CD4-positive, CD25-positive, alpha-beta regulatory T cell (primary cell): ENCODE measurements at regions not wholly inside any gene's neighbourhood (a gene's known extent, or its start where the extent isn't known, plus 50 kb on each side); places are given as distances from the start of the nearest gene placed in this dataset.
"Not testable (repeated sequence)": the region's sequence is repeated elsewhere in the genome, so short reads cannot be mapped to it uniquely, and the experiment has no call there.

Experiments used
- ATAC-seq, 2 donors: fragments of 150-1000 bp; cut with Tn5 transposase; one replicate each; pipeline ENCODE4 v1.10.0; 2021; ENCODE audit warnings: low read depth in 2 of 2, moderate number of reproducible peaks in 2 of 2, moderate library complexity in 1 of 2
- DNase-seq, 3 donors: peaks; one replicate each; pipeline versions ENCODE4 v3.0.0 to v3.0.0-alpha.2; 2012 to 2022; ENCODE audit warnings: mixed read lengths in 1 of 3
- H3K27ac ChIP-seq: one replicate; pipeline ENCODE4 v1.7.0; 2013; ENCODE audit warnings: mild to moderate bottlenecking, low read length; ENCODE audit not compliant: insufficient read depth, poor library complexity, severe bottlenecking
- H3K27me3 ChIP-seq: one replicate; pipeline ENCODE4 v1.7.0; 2013; ENCODE audit warnings: low read length; ENCODE audit not compliant: control insufficient read depth, insufficient read depth
- H3K36me3 ChIP-seq: one replicate; pipeline ENCODE4 v1.7.0; 2013; ENCODE audit warnings: mild to moderate bottlenecking, low read length, moderate library complexity; ENCODE audit not compliant: control insufficient read depth, insufficient read depth
- H3K4me1 ChIP-seq: 2 replicates; pipeline ENCODE4 v1.7.0; 2013; ENCODE audit warnings: mild to moderate bottlenecking, low read length; ENCODE audit not compliant: insufficient read depth, control insufficient read depth, poor library complexity, severe bottlenecking
- H3K4me3 ChIP-seq: one replicate; pipeline ENCODE4 v1.7.0; 2013; ENCODE audit warnings: low read depth, mild to moderate bottlenecking, low read length, moderate library complexity
- H3K9me3 ChIP-seq, 2 experiments: 1 replicate in 1 of 2; 2 replicates in 1 of 2; pipeline ENCODE4 v1.7.0; 2013; ENCODE audit warnings: low read length in 2 of 2, mild to moderate bottlenecking in 1 of 2, moderate library complexity in 1 of 2; ENCODE audit not compliant: control insufficient read depth in 2 of 2
- H3K27ac Mint-ChIP-seq, 3 donors: one replicate each; pipeline ENCODE4 v1.8.0; 2020 to 2022; ENCODE audit warnings: mild to moderate bottlenecking in 3 of 3, mixed read lengths in 3 of 3, moderate library complexity in 2 of 3
- H3K27me3 Mint-ChIP-seq: one replicate; pipeline ENCODE4 v1.8.0; 2022; ENCODE audit warnings: mild to moderate bottlenecking, mixed read lengths
- H3K36me3 Mint-ChIP-seq: one replicate; pipeline ENCODE4 v1.8.0; 2020; ENCODE audit warnings: mixed read lengths
- H3K4me1 Mint-ChIP-seq, 4 donors: one replicate each; pipeline ENCODE4 v1.8.0; 2020 to 2022; ENCODE audit warnings: mixed read lengths in 4 of 4, mild to moderate bottlenecking in 1 of 4
- H3K4me3 Mint-ChIP-seq, 4 donors: one replicate each; pipeline ENCODE4 v1.8.0; 2020 to 2022; ENCODE audit warnings: mild to moderate bottlenecking in 4 of 4, mixed read lengths in 4 of 4, moderate library complexity in 3 of 4
- H3K9me3 Mint-ChIP-seq, 7 donors: one replicate each; pipeline ENCODE4 v1.8.0; 2020 to 2022; ENCODE audit warnings: mixed read lengths in 7 of 7, mild to moderate bottlenecking in 3 of 7, moderate library complexity in 2 of 7

DNA sequence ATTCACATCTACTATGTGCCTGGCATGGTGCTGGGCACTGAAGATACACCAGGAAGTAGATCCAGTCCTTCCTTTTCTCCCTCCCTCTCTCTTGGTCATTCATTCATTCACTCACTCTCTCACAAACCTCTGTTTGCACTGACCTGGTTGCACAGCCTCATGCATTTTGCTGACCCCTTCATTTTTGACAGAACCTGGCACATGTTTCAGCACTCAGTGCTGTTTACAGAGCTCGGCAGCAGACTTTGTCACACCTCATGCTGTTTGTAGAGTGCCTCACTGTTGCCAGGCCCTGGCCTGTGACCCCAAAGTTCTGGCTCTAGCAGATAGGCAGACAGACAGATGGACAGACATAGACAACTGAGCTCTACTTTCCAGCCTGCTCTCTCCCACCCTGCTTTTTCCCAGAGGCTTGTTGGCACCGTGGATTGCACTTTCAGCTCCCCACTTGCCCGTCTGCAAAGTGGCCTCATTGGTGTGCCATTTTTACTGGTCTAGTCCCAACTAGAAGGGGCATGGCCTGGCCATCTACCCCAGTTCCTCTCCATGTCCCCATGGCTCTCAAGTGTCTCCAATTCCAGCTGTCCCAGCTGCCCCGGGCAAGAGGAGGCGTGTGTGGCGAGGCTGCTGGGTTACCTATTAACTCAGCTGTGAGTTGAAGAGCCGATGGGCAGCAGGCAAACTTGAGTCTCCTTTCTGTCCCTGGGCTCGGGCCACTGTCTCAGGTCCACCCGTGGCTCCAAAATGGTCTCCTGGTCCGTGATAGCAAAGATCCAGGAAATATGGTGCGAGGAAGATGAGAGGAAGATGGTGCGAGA lies 277.0 kb upstream of the TEKT4 start:
- not testable (repeated sequence) for DNase-seq, H3K36me3 Mint-ChIP-seq, H3K9me3 ChIP-seq, H3K27ac ChIP-seq, H3K4me3 ChIP-seq, H3K9me3 Mint-ChIP-seq, H3K36me3 ChIP-seq, H3K4me1 Mint-ChIP-seq, H3K27me3 ChIP-seq, H3K27me3 Mint-ChIP-seq, H3K4me1 ChIP-seq, ATAC-seq, H3K4me3 Mint-ChIP-seq
- peak overlapping the region in 1 of 3 donors; percentile 85 for H3K27ac Mint-ChIP-seq

DNA sequence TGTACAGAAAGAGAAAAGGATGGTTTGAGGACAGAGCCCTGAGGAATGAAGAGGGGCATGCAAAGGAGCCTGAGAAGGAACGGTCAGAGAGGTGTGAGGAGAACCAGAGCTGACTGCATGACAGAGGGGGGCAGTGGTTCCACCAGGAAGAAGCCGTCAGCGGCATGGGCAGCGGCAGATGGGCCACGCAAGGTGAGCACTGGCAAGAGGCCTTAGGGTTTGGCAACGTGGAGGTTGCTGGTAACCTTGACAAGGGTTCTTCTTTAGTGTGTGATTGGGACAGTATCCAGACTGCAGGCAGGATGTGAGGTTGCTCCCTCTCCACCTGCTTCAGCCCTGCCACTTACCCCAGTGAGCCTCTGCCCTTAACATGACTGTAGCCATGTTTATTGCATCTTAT lies 275.3 kb upstream of the TEKT4 start:
- not testable (repeated sequence) for H3K27me3 ChIP-seq, H3K4me1 ChIP-seq, H3K9me3 ChIP-seq, H3K4me3 Mint-ChIP-seq, H3K36me3 Mint-ChIP-seq, DNase-seq, H3K36me3 ChIP-seq, ATAC-seq, H3K9me3 Mint-ChIP-seq, H3K27ac ChIP-seq, H3K27ac Mint-ChIP-seq, H3K4me1 Mint-ChIP-seq, H3K4me3 ChIP-seq, H3K27me3 Mint-ChIP-seq

DNA sequence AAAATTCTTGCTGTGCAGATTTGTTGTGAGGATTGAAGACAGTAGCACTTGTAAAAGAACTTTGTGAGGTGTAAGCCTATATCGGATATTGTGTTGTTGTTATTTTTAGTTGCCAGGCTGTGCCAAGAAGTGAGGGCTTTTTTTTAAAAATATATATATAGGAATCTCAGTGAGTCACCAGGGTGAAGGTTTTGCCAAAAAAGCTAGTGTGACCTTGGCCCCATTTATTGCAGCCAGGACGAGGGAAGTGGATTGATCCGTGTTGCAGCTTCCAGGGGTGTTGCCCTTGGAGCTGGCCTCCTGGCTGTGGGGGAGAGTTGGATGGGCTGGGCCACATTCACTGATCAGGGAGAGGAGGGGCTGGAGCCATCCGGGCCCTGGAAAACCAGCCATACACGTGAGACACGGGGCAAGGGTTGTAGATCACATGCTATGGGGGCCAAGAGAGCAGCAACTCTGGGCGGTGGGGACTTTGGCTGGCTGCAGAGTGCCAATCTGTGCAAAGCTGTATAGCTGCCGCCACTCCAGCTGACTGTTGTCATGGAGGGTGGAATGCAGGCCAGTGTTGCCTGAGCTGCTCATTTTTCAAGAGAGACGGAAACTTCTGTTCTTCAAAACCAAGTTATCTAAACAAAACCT lies 273.0 kb upstream of the TEKT4 start:
- not testable (repeated sequence) for H3K4me1 Mint-ChIP-seq, ATAC-seq, H3K9me3 Mint-ChIP-seq, H3K27ac ChIP-seq, H3K27me3 ChIP-seq, H3K4me1 ChIP-seq, H3K4me3 ChIP-seq, H3K4me3 Mint-ChIP-seq, H3K9me3 ChIP-seq, DNase-seq, H3K36me3 Mint-ChIP-seq, H3K36me3 ChIP-seq, H3K27ac Mint-ChIP-seq, H3K27me3 Mint-ChIP-seq

DNA sequence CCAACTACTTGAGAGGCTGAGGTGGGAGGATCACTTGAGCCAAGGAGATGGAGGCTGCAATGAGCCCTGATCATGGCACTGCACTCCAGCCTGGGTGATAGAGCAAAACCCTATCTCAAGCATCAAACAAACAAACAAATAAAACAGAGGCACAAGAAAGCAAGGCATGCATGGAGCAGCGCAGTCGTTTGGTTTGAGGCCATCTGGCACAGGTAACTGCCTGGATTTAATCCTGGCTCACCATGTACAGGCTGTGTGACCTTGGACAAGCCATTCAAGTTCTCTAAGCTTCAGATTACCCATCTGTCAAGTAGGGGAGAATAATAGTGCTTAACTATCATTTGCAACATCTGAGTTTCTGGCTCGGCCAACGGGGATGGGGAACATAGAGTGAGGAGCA lies 270.3 kb upstream of the TEKT4 start:
- not testable (repeated sequence) for H3K4me3 ChIP-seq, H3K27me3 ChIP-seq, H3K27me3 Mint-ChIP-seq, H3K4me1 Mint-ChIP-seq, H3K36me3 Mint-ChIP-seq, H3K9me3 Mint-ChIP-seq, H3K9me3 ChIP-seq, ATAC-seq, H3K36me3 ChIP-seq, DNase-seq, H3K4me1 ChIP-seq, H3K27ac ChIP-seq, H3K27ac Mint-ChIP-seq, H3K4me3 Mint-ChIP-seq

DNA sequence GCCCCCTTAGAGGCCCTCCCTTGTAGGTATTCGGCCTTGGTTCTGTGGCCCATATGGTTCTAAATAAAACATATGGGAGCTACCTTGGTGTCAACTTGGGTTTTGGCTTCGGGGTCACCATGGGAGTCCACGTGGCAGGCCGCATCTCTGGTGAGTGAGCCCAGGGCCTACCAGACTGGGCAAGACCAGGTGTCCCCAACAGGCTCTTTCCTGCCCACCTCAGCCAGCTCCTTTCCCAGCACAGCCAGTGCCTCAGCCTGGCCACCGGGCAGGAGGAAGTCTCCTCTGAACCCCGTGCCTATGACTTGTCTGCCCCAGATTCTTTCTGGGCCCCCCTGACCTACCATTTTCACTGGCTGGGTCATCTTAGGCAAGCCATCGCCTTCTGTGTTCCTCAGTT lies 268.8 kb upstream of the TEKT4 start:
- H3K4me1 ChIP-seq: no peaks in the 10 kb centered on the region
- Mint-ChIP-seq H3K36me3 (no peaks in the 10 kb centered on the region), H3K4me3 (no peak overlapping the region), H3K9me3 (peaks cover 0 to 5% (median 0%) of the 10 kb centered on the region in 7 donors), H3K27ac (no peak overlapping the region), H3K4me1 (no peaks in the 10 kb centered on the region), H3K27me3 (no peaks in the 10 kb centered on the region)
- H3K27me3 ChIP-seq: no peaks in the 10 kb centered on the region
- H3K4me3 ChIP-seq: no peak overlapping the region
- DNase-seq (no peak), ATAC-seq (no peak)
- no peak overlapping the region for H3K27ac ChIP-seq
- no peaks in the 10 kb centered on the region for H3K9me3 ChIP-seq
- no peaks in the 10 kb centered on the region for H3K36me3 ChIP-seq

DNA sequence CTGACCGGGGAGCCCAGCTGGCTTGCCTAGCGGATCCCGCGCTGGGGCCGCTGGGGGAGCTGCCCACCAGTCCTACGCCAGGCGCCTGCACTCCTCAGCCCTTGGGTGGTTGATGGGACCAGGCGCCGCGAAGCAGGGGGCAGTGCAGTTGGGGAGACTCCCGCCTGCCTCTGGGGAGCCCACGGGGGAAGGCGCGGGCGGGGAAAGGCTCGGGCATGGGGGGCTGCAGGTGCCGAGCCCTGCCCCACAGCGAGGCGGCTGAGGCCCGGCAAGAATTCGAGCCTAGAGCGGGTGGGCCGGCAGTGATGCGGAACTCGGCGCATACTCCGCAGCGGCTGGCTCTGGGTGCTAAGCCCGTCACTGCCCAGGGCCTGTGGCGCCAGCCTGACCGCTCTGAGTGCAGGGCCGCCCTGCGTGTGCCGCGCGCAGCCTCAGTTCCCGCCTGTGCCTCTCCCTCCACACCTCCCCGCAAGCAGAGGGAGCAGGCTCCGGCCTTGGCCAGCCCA lies 249.1 kb upstream of the TEKT4 start:
- H3K4me3 ChIP-seq: no peak overlapping the region
- ATAC-seq (no peak), DNase-seq (no peak)
- H3K4me1 ChIP-seq: no peaks in the 10 kb centered on the region
- Mint-ChIP-seq H3K4me1 (no peaks in the 10 kb centered on the region), H3K9me3 (peaks cover 0 to 5% (median 2%) of the 10 kb centered on the region in 7 donors), H3K27ac (no peak overlapping the region), H3K36me3 (no peaks in the 10 kb centered on the region), H3K4me3 (no peak overlapping the region), H3K27me3 (no peaks in the 10 kb centered on the region)
- H3K9me3 ChIP-seq: no peaks in the 10 kb centered on the region
- H3K27ac ChIP-seq: no peak overlapping the region
- no peaks in the 10 kb centered on the region for H3K27me3 ChIP-seq
- H3K36me3 ChIP-seq: no peaks in the 10 kb centered on the region

DNA sequence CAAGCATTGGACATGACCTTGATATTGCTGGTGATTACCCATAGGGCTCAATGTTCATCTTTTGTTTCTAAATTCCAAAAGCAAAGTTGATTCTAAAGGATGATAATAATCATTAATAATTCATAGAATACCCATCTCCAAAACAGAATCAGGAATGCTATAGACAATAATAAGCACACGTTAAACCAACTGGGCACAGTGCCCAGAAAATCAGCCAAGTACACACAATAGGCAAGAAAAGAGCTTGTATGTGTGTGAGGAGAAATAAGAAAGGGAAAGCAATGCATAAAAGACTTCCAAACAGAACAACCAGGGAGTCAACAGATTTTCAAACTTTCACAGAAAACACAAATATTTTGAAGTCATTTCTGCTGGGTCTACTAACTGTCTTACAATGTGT lies 242.3 kb upstream of the TEKT4 start:
- not testable (repeated sequence) for DNase-seq, H3K36me3 ChIP-seq, H3K4me3 Mint-ChIP-seq, H3K27me3 Mint-ChIP-seq, H3K27ac Mint-ChIP-seq, H3K9me3 ChIP-seq, H3K27ac ChIP-seq, H3K27me3 ChIP-seq, H3K4me3 ChIP-seq, H3K36me3 Mint-ChIP-seq, H3K4me1 Mint-ChIP-seq, ATAC-seq, H3K4me1 ChIP-seq, H3K9me3 Mint-ChIP-seq

DNA sequence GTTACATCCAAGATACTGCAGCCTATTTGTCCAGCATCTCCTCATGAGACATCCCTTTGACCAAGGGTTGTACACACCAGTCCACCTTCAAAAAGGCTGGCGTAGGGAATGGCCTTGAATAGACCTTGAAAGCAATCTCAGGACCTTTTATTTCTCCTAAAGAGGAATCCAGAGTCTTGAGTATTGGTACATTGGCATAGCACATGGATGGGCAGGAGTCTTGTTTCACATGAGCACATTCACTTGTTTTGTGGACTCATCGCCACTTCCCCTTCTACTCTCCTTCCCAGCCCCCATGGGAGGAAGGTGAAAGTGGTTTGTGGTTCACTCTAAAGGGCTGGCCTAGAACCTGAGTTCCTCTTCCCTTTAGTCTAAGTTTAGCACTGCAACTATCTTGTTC lies 229.8 kb upstream of the TEKT4 start:
- not testable (repeated sequence) for H3K4me1 ChIP-seq, H3K4me3 ChIP-seq, H3K36me3 ChIP-seq, H3K27me3 Mint-ChIP-seq, H3K36me3 Mint-ChIP-seq, H3K27ac Mint-ChIP-seq, H3K27me3 ChIP-seq, H3K4me1 Mint-ChIP-seq, DNase-seq, H3K27ac ChIP-seq, ATAC-seq, H3K4me3 Mint-ChIP-seq, H3K9me3 ChIP-seq, H3K9me3 Mint-ChIP-seq
